NCI-H748 (cell line): ENCODE measurements at regions not wholly inside any gene's neighbourhood (a gene's known extent, or its start where the extent isn't known, plus 50 kb on each side); places are given as distances from the start of the nearest gene placed in this dataset.

ENCODE experiments used
- DNase-seq: peaks from one replicate; lab custom pipeline; 2025; ENCODE audit not compliant: unreplicated experiment; lab: John Stamatoyannopoulos, UW

- DNase-seq = no peak
Measured at GRCh38 chr10:44244745-44245600, 139.9 kb downstream of the CXCL12 start.

GRCh38 chr10:44243851-44244510, 140.9 kb downstream of the CXCL12 start:
- DNase-seq = no peak

DNA sequence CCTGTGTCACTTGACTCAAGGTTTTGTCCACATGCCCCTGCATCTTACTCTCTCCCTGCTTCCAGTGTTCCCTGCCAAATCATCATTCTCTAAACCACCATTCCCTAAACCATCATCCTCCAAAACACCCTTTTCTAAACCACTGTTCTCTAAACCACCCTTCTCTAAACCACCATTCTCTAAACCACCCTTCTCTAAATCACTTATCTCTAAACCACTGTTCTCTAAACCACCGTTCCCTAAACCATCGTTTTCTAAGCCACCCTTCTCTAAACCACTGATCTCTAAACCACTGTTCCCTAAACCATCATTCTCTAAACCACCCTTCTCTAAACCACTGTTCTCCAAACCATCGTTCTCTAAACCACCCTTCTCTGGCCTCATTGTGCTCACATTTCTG, 142.1 kb downstream of the CXCL12 start:
- no peak for DNase-seq

- DNase-seq = no peak
Measured at GRCh38 chr10:44242091-44242490, 142.8 kb downstream of the CXCL12 start.

- no peak for DNase-seq
Measured at GRCh38 chr10:44240584-44241205, 144.2 kb downstream of the CXCL12 start.

DNA sequence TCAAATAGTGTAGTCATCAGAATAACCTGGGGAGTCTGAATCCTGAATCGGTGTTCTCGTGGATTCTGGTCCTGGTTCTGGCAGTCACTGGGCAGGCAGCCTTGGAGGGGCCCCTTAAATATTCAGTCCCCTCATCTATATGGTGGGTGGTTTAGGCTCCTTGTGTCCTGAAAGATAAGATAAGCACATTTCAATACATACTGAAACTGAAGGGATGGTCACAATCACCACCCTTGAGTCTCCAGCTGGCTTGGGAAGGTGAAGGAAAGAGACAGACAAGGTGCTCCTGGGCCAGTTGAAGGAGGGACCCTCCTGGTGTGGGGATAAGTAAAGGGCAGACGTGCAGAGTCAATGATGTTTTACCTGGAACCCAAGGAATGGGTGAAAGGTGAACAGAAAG, 146.7 kb downstream of the CXCL12 start:
- no peak for DNase-seq

DNA sequence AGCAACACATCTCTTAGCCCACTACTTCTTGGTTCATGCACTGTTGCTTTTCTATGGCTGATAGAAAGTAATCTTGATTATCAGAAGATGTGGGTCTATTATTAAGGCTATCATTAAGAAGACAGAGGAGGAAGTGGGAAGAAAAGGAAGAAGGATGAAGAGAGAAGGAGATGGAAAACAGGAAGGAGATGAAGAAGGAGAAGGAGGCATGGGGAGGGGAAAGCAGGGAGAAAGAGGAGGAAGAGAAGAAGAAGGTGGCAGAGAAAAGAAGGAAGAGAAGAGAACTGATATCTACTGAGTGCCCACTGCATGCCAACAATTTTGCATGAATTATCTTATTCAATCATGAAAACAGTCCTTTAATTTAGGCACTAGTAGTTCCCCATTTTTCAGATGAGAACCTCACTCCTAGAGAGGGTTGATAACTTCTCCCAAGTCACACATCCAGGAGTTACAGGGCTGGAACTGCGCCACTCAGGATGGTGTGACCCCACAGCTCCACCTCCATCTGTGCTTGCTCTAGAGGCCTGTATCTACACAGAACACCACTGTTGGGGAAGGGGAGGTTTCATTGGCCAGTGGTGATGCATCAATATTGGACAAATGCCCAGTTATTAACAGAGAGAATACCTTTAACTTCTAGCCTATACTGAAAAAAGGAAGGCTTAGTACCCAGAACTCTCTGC, 147.4 kb downstream of the CXCL12 start:
- DNase-seq = no peak

- DNase-seq = no peak
Measured at GRCh38 chr10:44235363-44235762, 149.5 kb downstream of the CXCL12 start.

GRCh38 chr10:44234483-44234875, 150.4 kb downstream of the CXCL12 start:
- DNase-seq = no peak

DNA sequence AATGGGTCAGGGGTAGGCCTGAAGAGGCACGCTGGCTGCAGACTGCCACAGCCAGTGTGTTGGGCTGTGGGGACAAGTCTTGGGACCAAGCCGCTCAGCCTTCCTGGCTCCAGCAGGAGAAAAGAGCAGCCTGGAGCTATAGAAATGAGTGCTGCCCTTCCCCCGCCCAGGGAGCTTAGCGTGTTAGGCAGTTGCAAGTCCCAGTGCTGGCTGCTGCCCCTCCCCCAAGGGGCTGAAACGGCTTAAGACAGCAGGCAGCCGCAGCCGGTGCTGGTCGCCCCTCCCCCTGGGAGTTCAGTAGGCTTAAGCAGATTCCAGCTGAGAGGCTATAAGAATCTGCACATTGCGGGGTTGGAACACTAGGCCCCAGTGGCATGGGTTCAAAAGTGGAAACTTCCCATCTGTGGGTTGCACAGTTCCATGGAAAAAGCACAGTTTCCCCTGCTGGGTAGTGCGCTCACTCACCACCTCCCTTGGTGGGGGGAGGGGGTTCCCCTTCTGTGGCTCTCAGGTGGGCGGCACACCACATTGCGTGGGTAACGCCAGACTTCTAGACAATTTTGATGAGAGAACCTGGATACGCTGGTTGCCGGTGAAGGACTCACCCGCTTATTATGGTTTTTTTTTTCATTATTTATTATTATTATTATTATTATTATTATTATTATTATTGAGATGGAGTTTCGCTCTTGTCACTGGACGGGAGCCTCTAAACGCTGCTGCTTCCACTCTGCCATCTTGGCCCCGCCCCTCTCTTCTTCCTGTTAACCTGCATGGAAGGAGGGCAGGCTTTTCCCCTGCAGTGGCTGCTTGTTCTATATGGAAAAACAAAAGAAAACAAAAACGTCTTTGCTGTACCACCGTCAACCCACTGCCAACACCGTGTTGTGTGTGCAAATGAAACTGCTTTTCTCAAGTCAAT, 151.1 kb downstream of the CXCL12 start:
- DNase-seq = no peak

DNA sequence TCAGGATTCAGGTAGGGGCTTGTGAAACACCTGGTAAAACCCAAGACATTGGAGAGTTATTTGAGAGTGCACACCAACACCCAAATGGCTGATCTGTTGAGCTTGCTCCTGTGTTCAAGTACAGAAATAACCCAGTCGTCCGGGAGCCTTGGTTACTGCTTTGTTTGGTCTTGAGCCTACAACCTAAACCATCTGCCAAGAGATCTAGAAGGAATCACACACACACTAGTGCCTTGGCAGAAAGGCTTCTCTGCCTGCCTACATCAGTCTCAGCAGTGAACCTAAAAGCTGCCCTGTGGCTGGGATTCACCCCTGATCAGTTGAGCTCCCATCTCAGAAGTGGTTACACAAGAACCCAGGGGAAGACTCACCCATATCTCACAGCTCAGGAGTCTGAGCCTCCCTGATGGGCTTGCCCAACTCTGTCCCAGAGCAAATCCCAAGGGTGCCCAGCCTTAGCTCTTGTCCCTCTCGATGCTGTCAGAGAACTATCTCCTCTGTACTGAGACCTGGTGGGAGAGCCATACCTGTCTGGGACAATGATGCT, 167.6 kb downstream of the CXCL12 start:
- DNase-seq = no peak

- no peak for DNase-seq
Measured at GRCh38 chr10:44216073-44216472, 168.8 kb downstream of the CXCL12 start.

GRCh38 chr10:44209811-44210210, 175.1 kb downstream of the CXCL12 start:
- no peak for DNase-seq

- no peak for DNase-seq
Measured at GRCh38 chr10:44207160-44207559, 177.7 kb downstream of the CXCL12 start.

- no peak for DNase-seq
Measured at GRCh38 chr10:44206127-44206818, 178.6 kb downstream of the CXCL12 start.

DNA sequence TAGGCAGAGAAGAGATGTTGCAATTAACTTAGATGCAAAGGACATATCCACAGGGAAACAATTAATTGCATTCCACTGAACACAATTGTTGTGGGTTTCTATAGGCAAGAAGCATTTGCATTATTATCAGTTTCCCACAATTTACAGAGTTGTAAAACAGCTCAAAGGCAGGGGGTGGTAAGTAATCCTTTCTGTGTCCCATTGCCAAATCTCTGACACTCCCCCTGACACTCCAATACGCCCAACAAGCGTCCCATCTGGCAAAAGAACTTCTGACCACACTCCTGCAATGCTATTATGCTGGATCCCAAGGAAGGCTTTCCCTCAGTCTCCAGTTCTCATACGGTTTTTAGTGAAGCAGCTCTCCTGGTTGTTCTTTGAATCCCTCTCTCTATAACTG, 179.8 kb downstream of the CXCL12 start:
- DNase-seq = no peak

GRCh38 chr10:44203535-44203934, 181.4 kb downstream of the CXCL12 start:
- no peak for DNase-seq

- DNase-seq = no peak
Measured at GRCh38 chr10:44202952-44203351, 181.9 kb downstream of the CXCL12 start.

DNA sequence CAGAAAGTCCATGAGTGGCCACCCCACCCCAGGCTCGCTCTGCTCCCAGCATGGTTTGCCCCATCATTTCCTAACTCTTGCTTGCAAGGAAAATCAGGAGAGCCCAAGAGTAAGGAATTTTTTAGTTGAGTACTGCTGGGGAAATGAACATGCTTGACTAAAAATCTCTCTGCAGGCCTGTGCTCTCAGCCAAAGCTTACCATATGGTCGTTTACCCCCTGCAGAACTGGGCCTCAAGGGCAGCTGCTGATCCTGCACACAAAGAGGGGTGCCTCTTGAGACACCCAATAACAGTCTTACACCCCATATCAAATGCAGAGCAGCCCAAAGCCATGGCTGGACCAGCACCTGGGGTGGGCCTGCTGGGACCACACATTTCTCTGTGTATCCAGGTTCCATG, 183.2 kb downstream of the CXCL12 start:
- DNase-seq = no peak

DNA sequence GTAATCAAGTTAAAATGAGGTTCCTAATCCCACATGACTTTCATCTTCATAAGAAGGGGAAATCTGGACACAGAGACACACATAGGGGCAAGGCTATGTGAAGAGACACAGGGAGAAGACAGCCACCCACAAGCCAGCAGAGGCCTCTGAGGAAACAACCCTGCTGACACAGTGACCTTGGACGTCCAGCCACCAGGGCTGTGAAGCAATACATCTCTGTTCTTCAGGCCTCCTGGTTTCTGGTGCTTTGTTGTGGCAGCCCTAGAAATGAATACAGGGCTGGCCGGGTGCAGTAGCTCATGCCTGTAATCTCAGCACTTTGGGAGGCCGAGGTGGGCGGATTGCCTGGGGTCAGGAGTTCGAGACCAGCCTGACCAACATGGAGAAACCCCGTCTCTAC, 183.9 kb downstream of the CXCL12 start:
- DNase-seq = no peak
